GM06990 (cell line): ENCODE measurements at regions not wholly inside any gene's neighbourhood (a gene's known extent, or its start where the extent isn't known, plus 50 kb on each side); places are given as distances from the start of the nearest gene placed in this dataset.

Experiments
- DNase-seq: peaks from one replicate; pipeline ENCODE4 v3.0.0-alpha.2; 2011; ENCODE audit not compliant: insufficient read length; ENCODE audit errors: extremely low read depth
- H3K27me3 ChIP-seq: replicated peaks from 2 replicates; pipeline ENCODE4 v1.6.0; 2011; ENCODE audit warnings: low read length; ENCODE audit not compliant: control insufficient read depth, insufficient read depth
- H3K36me3 ChIP-seq: 2 replicates; pipeline ENCODE4 v1.5.1; 2011; ENCODE audit warnings: low read length; ENCODE audit not compliant: control insufficient read depth, insufficient read depth
- H3K4me3 ChIP-seq: replicated peaks from 2 replicates; pipeline ENCODE4 v1.5.1; 2011; ENCODE audit warnings: low read depth, mild to moderate bottlenecking, control low read depth, low read length
- TF ChIP-seq, protein P1 (sequence below): IDR thresholded peaks from 2 replicates; pipeline ENCODE4 v1.5.1; 2011; ENCODE audit warnings: low read length, control low read depth, mild to moderate bottlenecking, inconsistent platforms; ENCODE audit not compliant: insufficient read depth, poor library complexity, severe bottlenecking

DNA sequence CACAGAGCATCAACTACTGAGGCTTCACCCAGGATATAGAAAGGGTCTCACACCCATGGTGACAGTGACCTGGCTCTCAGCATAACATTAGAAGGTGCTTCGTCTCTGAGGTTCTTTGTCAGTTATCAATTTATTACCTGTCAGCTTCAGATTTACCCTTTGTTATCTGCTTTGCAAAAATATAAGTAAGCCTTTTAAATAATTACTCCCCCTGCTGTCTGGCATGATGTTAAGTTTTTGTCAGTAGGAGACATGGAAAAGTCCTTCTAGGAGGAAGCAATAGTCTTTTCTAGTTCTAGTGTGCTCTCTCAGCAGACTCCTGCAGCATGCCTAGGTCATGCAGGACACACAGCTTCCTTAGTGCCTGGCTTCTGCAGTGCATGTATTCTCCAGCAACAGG, 149.9 kb downstream of the RDH14 start:
- Histone ChIP-seq H3K27me3 (no peaks in the 10 kb centered on the region), H3K36me3 (no peaks in the 10 kb centered on the region), H3K4me3 (no peak overlapping the region)
- TF ChIP-seq, protein P1, sequence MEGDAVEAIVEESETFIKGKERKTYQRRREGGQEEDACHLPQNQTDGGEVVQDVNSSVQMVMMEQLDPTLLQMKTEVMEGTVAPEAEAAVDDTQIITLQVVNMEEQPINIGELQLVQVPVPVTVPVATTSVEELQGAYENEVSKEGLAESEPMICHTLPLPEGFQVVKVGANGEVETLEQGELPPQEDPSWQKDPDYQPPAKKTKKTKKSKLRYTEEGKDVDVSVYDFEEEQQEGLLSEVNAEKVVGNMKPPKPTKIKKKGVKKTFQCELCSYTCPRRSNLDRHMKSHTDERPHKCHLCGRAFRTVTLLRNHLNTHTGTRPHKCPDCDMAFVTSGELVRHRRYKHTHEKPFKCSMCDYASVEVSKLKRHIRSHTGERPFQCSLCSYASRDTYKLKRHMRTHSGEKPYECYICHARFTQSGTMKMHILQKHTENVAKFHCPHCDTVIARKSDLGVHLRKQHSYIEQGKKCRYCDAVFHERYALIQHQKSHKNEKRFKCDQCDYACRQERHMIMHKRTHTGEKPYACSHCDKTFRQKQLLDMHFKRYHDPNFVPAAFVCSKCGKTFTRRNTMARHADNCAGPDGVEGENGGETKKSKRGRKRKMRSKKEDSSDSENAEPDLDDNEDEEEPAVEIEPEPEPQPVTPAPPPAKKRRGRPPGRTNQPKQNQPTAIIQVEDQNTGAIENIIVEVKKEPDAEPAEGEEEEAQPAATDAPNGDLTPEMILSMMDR: no peak
- no peak for DNase-seq

DNA sequence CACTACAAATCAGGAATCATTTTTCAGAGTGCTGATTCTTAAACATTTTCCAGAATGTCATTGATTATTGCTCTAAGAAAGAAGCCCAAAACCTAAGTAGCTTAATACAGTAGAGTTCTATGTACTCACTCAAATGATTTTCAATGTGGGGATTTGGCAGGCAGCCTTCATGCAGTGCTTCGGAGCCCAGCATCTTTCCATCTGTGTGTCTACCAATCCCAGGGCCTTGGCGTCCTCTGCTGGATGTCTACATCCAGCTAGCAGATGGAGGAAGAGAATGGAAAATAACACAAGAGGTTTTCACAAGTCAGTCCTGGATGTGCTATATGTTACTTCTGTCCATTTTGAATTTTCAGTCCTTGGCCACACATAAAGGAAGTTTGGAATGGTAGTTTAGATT, 151.8 kb downstream of the RDH14 start:
- Histone ChIP-seq H3K4me3 (no peak overlapping the region), H3K27me3 (no peaks in the 10 kb centered on the region), H3K36me3 (no peaks in the 10 kb centered on the region)
- TF ChIP-seq, protein P1: no peak
- no peak for DNase-seq

DNA sequence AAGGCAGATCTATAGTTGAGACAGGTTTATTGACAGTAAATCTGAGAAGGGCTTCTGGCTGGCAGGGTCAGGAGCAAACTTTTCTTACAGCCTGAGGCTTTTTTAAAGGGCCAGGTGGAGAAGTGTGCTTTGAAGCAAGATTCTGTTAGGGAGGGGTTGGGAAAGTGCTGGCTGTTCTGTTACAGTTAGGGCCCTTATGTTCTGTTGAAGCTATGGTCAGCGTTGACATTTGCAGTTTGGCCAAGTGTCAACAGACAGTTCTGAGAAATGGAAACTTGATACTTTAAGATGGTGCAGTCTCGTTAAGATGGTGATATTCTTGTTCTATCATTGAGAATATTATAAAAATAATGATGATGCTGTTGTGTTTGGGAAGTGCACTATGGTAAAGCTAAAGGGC, 154.2 kb downstream of the RDH14 start:
- DNase-seq: no peak
- TF ChIP-seq, protein P1: no peak
- no peaks in the 10 kb centered on the region for H3K36me3 ChIP-seq
- no peaks in the 10 kb centered on the region for H3K27me3 ChIP-seq
- no peak overlapping the region for H3K4me3 ChIP-seq

DNA sequence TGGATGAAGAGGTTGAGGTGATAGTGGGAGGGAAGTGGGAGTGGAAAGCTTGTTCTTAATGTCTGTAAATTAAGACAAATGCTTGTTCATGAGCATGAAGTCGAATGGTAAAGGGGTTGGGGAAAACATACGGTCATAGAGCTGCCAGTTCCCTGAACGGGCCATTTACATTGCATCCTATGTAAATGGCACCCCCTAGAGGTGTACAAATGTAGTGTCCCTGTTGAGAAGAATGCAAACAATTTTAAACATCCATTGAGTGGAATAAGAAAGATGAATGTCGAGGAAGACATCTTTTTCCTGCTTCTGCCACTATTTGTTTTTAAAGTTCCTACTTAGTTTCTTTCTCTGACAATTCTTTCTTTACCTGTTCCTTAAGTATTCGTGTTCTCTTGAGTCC, 155.7 kb downstream of the RDH14 start:
- H3K4me3 ChIP-seq: no peak overlapping the region
- no peaks in the 10 kb centered on the region for H3K36me3 ChIP-seq
- no peaks in the 10 kb centered on the region for H3K27me3 ChIP-seq
- no peak for DNase-seq
- TF ChIP-seq, protein P1: peak; percentile 50

DNA sequence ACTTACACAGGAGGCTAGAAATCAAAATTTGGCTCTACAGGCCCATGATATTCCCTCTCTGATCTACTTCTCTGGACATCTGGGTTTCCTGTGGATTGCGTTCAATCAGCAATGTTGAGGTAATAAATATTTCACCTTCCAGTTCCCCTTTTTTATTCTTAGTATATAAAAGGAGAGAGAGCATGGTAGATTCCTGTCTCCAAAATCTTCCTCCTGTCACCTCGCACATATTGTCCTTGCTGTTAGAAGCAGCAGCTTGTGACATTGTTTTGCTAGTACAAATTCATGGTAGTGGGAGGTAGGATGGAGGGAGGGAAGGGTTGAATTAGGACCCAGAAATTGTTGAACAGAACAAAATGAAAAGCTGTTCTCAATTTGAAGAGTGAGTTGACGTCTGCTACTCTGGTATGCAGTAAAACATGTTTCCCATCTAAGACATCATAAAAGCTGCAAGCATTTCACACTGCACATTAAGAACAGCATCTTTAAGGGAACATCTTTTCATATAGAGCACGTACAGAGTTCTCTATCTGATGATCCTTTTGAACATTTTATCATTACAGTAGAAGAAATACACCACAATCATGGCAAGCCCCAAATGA, 156.4 kb downstream of the RDH14 start:
- TF ChIP-seq, protein P1: no peak
- no peak overlapping the region for H3K4me3 ChIP-seq
- no peak for DNase-seq
- no peaks in the 10 kb centered on the region for H3K36me3 ChIP-seq
- no peaks in the 10 kb centered on the region for H3K27me3 ChIP-seq

DNA sequence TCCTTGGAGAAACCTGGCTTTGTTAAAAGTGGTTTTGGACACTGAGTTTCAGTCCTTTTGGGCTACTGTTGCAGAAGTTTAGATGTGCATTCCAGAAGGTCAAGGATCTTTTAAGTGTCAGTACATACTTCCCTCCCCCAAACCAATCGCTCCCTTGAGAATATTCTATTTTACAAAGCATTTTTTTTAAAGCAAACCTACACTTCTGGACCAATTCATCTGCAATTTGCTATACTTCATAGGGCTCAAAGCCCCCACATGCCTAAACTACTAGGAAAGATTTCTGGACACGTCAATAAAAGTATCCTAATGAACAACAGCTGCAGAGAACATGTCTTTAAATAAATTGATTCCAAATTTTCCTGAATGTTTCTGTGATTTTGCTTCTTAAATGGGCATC, 157.6 kb downstream of the RDH14 start:
- no peak for DNase-seq
- Histone ChIP-seq H3K4me3 (no peak overlapping the region), H3K27me3 (no peaks in the 10 kb centered on the region), H3K36me3 (no peaks in the 10 kb centered on the region)
- TF ChIP-seq, protein P1: no peak
